Activated CD4-positive, alpha-beta T cell treated with anti-CD3 and anti-CD28 coated beads for 1 hour (primary cell): ENCODE measurements at regions not wholly inside any gene's neighbourhood (a gene's known extent, or its start where the extent isn't known, plus 50 kb on each side); places are given as distances from the start of the nearest gene placed in this dataset.

Experiments
- DNase-seq: peaks from one replicate; pipeline ENCODE4 v3.0.0-alpha.2; 2020

GRCh38 chr2:239579524-239580198 is 178.8 kb upstream of the HDAC4 start:
- DNase-seq = no peak

GRCh38 chr2:239579081-239579480 is 178.3 kb upstream of the HDAC4 start:
- no peak for DNase-seq

DNA sequence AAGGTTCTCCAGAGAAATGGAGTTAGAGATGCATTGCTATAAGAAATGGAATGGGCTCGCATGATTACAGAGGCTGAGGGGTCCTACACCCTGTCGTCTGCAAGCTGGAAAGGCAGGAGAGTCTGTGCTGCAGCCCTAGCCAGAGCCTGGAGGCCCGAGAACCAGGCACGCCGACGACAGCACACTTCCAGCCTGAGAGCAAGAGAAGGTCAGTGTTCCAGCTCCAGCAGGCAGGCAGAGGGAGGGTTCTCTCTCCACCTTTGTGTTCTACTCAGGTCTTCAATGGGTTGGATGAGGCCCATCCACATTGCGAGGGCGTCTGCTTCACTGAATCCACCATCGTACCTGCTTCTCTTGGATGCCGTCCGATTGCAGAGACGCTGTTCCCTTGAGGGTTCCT is 177.6 kb upstream of the HDAC4 start:
- DNase-seq = no peak

DNA sequence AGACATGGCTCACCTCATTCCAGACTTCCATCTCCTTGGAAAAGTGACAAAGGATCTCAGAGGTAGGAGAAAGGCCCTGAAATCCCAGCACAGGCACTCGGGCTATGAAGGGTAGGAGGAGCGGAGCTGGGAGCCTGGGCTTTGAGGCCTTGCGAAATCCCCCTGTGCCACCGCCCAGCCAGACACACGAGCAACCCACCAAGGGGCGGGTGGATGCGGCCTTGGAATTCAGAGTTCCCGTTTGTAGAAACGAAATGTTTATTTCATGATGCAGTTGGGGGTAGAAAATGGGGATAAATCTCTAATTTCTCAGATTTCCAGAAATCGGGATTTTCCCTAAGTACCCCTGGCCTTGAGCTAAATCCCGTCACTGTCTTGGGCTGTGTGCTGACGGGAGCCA is 177.1 kb upstream of the HDAC4 start:
- no peak for DNase-seq

DNA sequence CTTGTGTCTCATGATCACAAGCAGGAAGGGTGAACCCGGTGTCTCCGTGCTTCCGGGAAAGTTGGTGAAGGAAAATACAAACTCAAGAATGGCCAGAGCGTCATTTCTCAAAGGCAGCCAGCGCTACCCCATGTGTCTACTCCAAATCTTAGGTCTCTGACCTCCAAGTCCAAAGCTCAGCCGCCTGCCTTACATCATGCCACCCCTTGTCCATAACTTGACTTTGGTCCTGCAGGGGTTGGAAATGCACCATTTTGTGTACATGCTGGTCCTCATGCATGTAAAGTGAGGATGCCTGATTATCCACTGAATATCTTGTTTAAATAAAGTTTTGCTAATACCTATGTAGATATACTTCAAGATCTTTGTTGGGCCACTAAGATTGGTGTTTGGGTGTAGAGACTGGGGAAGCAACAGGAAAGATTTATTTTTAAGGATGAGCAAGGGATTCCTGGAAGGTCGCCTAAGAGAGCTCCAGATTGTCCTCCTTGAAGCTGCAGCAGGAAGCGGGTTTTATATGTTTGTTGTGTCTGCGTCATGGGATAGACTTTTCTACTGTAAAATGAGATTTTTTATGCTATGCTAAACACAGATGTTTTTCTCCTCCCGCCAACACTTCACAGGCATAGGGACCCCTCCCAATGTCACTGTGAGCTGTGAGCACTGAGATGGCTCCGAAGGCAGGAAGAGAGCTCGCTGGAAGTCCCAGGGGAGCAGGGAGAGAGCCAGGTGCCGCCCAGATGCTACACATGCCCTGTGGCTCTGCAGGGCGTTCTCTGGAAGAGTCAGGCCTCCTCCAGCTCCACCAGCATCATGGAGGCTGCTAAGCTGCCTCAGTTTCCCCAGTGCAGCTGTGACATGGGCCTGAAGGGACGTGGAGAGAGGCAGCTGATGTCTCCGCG is 176.2 kb upstream of the HDAC4 start:
- DNase-seq = no peak

GRCh38 chr2:239575931-239576445 is 175.2 kb upstream of the HDAC4 start:
- no peak for DNase-seq

DNA sequence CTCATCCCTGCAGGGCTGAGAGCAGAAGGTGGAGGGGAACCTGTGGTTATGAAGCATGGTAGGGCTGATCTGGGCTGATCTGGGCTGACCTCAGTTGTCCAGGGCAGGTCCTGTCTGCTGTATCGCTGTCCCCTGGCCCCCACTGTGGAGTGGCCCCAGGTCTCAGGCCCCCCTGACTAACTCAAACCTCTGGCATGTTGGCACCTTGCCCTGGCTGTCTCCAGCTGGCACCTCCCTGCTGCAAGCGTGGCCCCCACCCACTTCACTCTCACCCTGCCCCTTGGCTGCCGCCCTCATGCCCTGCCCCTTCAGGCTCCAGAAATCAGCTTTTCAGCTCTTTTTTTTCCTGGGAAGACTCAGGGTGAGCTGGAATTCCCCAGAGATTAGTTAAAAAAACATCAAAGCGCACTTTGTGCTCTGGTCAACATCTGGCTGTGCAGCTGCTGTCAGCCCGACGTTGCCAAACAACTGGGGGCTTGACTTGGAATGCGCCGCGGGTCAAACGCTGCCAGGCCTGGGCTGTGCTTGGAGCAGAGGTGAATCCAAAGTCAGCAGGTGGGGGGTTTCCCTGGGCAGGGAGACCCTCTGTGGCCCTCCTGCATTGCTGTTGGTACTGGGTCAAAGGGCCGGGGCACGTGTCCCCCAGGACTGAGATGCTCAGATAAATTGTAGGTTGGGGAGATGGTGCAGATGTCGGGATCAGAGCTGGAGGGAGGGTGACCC is 173.8 kb upstream of the HDAC4 start:
- no peak for DNase-seq

- DNase-seq = no peak
Observed at GRCh38 chr2:239574054-239574433, 173.2 kb upstream of the HDAC4 start.

DNA sequence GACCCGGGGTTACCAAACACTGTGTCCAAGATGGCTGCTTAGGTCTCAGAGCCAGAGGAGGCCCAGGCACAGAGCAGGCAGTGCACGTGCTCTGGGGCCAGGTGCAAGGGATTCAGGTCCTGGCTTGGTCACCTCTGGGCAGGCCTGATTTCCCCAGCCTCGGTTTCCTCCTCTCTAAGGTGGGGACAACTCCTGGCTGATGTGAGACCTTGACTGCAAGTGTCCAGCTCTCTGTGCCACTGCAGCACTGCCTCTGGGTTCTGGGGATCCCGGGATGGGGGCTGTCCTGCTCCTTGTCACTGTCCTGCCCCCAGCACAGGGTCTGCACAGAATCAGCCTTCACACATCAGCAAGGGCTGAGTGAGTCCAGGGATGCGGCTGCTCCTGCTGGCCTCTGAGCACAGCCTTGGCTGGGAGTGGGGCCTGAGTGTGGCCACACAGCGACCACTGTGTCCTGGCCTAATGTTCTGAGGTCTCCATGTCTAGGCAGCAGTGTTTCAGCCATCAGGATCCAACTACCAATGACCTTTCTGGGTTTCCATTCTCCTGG is 170.2 kb upstream of the HDAC4 start:
- DNase-seq = no peak

DNA sequence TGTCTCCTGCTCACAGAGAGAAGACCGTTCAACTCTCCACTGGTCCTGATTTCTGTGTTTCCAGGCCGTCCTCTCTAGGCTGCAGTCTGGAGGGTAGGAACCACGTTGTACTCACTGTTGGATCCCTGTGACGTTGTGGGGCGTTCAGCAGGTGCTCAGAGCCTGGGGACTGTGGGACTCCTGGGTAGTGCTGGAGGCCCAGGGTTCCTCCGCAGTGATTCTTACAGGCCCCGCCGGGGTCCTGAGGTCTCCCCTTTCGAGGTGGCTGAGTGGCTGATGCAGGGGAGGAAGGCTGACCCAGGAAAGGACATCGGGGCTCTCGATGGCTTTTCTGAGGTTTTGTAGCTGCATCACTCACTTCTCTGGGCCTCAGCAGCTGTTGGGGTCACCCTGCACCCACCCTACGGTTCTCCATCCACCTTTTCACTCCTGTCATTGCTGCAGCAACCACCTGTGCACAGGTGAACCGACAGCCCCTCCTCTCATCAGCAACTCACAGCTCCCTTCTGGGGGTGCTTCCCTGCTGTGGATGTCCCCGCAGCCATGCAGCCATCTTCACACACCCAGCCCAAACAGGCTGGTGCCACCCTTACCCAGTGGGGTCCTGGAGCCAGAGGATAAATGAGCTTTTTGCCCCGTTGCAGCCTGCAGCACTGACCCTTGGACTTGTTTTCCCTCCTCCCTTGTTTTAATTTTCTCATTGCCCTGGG is 169.6 kb upstream of the HDAC4 start:
- no peak for DNase-seq

- no peak for DNase-seq
Observed at GRCh38 chr2:239569401-239570090, 168.7 kb upstream of the HDAC4 start.

DNA sequence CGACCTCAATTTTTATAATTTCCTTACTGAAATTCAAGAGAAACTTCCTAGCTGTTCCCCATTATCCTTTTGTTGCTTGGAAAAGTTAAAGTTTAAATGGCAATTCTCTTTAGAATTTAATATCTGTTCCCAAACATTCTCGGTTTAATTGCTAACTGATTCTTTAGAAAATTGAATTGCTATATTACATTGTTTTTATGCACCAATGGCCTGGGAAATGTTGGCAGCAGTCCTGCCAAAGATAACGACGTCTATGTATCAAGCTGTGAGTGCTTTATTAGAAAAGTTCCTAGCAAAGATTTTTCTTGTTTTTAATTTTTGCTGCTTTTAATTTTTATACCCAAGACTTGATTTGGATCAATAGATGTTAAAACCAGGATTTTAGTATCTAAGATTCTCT is 167.8 kb upstream of the HDAC4 start:
- DNase-seq = no peak

GRCh38 chr2:239567786-239568185 is 167.0 kb upstream of the HDAC4 start:
- no peak for DNase-seq

DNA sequence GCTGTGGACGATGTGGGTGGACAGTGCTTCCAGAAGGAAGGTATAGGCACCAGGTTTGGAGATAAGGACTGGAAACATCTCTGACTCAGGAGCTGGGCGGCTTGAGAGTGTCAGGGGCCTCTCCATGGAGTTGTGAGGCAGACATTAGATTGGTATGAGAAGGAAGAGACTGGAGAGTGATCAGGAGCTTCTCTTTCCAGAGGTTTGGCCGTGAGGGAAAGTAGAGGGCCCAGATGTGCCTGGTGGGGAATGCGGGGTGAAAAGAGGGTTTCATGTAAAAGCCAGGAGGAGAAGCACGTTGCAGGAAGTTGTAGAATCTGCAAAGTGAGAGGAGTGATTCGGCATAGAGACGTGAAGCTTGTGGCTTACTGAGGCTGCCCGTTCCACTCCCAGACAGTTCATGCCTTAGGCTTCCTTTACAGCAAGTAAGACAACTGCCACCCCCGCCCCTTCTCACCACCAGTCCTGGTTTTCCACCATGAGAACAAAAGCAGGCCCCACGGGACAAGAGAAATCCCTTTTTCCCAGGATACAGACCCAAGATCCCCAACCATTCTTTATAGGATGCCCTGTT is 166.3 kb upstream of the HDAC4 start:
- no peak for DNase-seq

DNA sequence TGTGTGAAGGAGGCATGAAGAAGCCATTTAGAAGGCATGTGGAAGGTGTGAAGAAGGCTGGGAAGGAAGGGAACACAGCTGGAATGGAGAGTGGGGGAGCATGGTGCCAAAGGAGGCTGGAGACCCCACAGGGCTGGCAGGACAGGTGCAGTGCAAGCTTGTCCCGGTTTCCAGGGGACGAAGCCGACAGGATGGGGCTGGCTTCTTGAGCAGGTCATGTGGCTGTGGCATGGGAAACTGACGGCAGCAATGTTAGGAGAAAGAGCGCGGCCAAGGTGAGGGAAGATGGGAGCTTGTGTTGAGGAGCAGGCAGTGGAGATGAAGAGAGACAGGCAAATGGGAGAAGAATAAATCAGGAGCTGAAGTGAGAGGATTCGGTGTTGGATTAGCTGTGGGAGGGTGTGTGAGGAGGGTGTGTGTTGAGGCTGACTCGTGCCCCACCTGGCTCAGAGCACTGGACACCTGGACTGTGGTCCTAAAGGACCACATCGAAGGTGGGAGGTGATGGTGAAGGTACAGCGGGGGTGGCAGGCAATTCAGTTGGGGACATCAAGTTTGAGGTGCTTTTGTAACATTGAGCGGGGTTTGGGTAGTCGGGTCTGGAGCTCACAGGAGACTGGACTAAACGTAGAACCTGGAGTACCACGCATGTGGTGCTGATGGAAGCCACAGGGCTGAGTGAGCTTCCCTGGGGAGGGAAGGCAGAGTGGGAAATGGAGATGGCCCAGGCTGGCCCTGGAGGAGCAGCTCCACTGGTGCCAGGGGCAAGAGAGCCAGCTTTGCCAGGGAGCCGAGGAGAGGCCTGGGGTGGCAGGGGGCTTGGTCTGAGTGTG is 165.6 kb upstream of the HDAC4 start:
- DNase-seq = no peak

GRCh38 chr2:239564587-239564986 is 163.8 kb upstream of the HDAC4 start:
- DNase-seq = no peak

DNA sequence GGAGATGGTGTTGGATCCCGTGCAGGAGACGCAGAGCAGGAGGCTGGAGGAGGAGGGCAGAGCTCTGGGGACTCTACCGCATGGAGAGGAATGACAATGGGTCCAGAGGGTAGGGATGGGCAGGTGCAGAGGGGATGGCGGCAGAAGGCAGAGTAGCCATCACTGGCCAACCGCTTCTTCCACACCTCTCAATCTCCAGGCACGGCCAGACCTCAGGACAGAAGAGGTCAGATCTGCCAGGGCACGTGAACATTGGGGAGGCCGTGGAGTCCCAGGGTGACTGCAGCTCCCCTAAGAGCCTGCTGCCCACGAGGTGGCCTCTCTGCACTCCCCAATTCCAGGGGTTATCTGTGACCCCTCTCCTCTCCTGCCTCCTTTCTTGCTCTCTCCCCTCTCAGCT is 162.7 kb upstream of the HDAC4 start:
- DNase-seq = no peak

DNA sequence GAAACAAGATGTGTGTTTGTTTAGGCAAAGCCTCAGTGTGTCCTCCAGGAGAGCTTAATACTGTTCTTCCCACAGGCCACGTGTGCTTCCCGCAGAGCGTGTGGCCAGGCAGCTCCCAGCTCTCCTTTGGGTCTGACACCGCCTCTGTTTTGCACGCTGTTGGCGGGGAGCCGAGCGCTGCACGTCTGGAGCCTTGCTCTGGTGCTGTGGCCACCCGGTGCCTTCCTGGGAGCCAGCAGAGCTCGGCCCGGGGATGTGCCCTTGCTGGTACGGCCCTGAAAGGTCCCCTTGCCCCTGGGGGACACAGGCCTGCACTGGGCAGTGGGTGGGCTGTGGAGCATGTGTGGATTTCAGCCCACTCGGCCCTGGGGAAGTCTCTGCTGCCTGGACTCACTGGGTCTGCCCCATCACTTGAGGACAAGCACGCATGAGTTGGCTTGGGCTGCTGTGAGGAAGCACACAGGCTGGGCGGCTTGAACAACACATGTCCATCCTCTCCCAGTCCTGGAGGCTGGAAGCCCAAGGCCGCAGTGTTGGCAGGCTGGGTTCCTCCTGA is 160.7 kb upstream of the HDAC4 start:
- no peak for DNase-seq

DNA sequence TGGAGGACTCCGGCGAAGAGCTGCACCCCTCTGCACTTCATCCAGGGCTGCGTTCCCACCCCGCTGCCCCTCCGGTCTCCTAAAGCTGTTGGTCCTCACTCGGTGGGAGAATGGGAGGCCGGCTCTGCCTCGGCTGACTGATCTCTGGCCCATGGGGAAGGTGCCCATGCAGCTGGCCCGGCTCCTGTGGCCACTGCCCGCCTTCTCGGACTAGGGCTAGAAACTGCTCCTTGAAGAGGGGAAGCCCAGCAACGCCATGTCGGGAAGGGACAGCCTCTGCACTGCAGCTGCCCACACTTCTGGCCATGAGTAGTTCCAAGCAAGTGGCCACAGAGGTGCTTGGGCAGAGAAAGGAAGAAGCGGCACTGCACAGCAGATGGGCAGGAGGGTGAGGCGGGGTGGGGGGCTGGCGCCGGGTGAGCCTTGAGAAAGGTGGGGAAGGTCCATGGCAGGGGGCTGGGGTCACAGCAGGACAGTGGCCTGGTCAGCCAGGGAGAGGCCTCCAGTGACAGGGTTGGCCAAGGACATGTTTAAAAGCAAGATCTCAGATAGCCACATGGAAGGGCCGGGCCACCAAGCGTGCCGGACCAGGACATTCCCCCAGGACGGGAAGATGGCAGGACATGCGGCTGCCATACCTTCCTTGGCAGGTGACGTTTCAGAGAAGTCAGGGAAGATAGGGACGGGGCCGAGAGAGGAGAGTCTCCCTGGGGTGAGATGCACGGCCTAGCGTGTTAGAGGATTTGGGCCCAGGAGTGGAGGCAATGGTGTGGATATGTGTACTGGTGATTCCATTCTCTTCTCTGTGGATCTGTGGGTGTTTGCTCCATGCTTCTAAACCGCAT is 158.8 kb upstream of the HDAC4 start:
- no peak for DNase-seq
